ENCODE measurements at regions not wholly inside any gene's neighbourhood (a gene's known extent, or its start where the extent isn't known, plus 50 kb on each side); places are given as distances from the start of the nearest gene placed in this dataset.

DNA sequence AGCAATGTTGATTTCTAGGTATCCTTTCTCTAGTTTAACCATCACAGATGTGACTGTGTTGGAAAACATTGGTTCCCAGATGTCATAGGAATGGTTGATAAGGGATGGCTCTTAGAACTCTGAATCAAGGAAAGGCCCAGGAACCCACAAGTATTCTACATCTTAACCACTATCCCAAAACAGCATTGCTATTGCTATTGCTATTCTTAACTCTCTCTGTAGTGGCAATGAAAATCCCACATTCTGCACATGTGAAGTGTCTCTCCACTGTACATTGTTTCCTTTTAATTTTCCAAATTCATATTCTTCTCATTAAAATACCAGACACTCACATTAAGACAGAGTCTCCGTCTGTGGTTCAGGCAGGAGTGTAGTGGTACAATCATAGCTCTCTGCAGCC, 420.4 kb upstream of the RUNX1 start:
- no peak for TF ChIP-seq EZH2 (IDR thresholded peaks at IDR 0.05; ENCODE audit: borderline replicate concordance, low read depth, low read length, severe bottlenecking)
- no peak for TF ChIP-seq GATA2 (IDR thresholded peaks at IDR 0.05; ENCODE audit: insufficient read depth, insufficient read length, low read depth, low read length)
- TF ChIP-seq, protein P1, sequence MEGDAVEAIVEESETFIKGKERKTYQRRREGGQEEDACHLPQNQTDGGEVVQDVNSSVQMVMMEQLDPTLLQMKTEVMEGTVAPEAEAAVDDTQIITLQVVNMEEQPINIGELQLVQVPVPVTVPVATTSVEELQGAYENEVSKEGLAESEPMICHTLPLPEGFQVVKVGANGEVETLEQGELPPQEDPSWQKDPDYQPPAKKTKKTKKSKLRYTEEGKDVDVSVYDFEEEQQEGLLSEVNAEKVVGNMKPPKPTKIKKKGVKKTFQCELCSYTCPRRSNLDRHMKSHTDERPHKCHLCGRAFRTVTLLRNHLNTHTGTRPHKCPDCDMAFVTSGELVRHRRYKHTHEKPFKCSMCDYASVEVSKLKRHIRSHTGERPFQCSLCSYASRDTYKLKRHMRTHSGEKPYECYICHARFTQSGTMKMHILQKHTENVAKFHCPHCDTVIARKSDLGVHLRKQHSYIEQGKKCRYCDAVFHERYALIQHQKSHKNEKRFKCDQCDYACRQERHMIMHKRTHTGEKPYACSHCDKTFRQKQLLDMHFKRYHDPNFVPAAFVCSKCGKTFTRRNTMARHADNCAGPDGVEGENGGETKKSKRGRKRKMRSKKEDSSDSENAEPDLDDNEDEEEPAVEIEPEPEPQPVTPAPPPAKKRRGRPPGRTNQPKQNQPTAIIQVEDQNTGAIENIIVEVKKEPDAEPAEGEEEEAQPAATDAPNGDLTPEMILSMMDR (IDR thresholded peaks at IDR 0.05; ENCODE audit: extremely low read depth in 1 of 2, insufficient read depth in 1 of 2, low read depth in 1 of 2, low read length in 2 of 2): no peak
- no peak for TF ChIP-seq POLR2A (IDR thresholded peaks at IDR 0.05; ENCODE audit: low read depth, low read length)
- TF ChIP-seq, protein P2, sequence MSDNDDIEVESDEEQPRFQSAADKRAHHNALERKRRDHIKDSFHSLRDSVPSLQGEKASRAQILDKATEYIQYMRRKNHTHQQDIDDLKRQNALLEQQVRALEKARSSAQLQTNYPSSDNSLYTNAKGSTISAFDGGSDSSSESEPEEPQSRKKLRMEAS (IDR thresholded peaks at IDR 0.05; ENCODE audit: insufficient read depth, insufficient read length): no peak

Measured in endothelial cell of umbilical vein (primary cell).